ENCODE measurements at regions not wholly inside any gene's neighbourhood (a gene's known extent, or its start where the extent isn't known, plus 50 kb on each side); places are given as distances from the start of the nearest gene placed in this dataset.

DNA sequence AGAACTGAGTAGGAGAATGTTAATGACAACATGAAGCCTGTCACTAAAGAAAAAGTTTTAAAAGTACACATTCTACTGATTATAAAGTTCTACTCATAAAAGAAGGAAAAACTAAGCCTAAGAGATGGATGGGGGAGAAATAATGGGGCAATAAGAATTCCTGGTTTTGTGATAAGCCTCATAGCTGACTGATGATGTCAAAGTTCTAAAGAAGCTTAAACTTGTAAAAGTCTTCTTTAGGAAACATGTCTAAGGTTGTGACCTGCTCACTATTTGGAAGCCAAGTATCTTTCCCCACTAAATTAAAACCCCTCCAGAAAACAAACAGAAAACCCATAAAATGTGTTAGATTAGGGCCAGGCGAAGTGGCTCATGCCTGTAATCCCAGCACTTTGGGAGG is 232.9 kb upstream of the GIMD1 start (continued):
- TF ChIP-seq, protein P1, sequence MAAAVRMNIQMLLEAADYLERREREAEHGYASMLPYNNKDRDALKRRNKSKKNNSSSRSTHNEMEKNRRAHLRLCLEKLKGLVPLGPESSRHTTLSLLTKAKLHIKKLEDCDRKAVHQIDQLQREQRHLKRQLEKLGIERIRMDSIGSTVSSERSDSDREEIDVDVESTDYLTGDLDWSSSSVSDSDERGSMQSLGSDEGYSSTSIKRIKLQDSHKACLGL (CRISPR knock-in tag; IDR thresholded peaks at IDR 0.05; ENCODE audit: borderline replicate concordance, poor library complexity, severe bottlenecking), result no peak
- TF ChIP-seq OTX1 (CRISPR knock-in tag; IDR thresholded peaks at IDR 0.05) (no peak), IFI16 (CRISPR knock-in tag; IDR thresholded peaks at IDR 0.05) (no peak), RBM15 (IDR thresholded peaks at IDR 0.05; ENCODE audit: insufficient read depth, low read length) (no peak), NR2F6 (CRISPR knock-in tag; IDR thresholded peaks at IDR 0.05) (no peak)

DNA sequence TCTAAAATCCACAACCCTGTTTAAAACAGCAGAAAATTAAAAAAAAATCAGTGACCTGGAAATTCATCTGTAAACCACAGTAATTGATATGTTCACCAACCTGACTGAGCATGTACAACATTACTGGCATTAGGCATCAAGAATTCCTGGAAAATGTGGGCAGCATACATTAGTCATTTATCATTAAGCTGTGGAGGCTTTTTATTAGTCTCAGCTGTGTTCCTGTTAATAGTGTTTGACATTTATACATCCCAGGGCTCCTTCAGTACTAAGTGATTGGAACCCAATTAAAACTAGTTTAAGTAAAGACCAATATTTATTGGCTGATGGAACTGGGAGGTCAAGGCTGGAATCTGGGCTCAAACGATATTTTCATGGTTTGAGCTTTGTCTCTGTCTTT is 227.3 kb upstream of the GIMD1 start:
- Histone ChIP-seq H2AFZ (ENCODE audit: low read depth, low read length) (no peak overlapping the region), H3K4me1 (replicated peaks in 1 of 2; ENCODE audit: control insufficient read depth in 2 of 2, insufficient read depth in 2 of 2, low read length in 2 of 2) (no peaks in the 10 kb centered on the region), H3K27me3 (ENCODE audit: control insufficient read depth in 2 of 2, insufficient read depth in 2 of 2, low read length in 2 of 2) (no peaks in the 10 kb centered on the region), H4K20me1 (replicated peaks; ENCODE audit: control insufficient read depth, insufficient read depth, low read length) (no peaks in the 10 kb centered on the region), H3K9ac (ENCODE audit: insufficient read depth in 1 of 2, low read depth in 2 of 2, low read length in 2 of 2) (no peak overlapping the region), H3K79me2 (ENCODE audit: control insufficient read depth, insufficient read depth, low read length) (no peaks in the 10 kb centered on the region), H3K36me3 (ENCODE audit: control insufficient read depth, insufficient read depth, low read length) (no peaks in the 10 kb centered on the region), H3K27ac (ENCODE audit: extremely low read depth, low read depth, low read length) (no peak overlapping the region), H3K9me1 (ENCODE audit: control insufficient read depth, insufficient read depth, low read length) (no peaks in the 10 kb centered on the region), H3K9me3 (replicated peaks; ENCODE audit: control insufficient read depth, insufficient read depth, low read depth, low read length) (no peaks in the 10 kb centered on the region), H3K4me2 (ENCODE audit: insufficient read depth, low read length) (no peak overlapping the region), H3K4me3 (no peak overlapping the region)
- TF ChIP-seq, protein P2, sequence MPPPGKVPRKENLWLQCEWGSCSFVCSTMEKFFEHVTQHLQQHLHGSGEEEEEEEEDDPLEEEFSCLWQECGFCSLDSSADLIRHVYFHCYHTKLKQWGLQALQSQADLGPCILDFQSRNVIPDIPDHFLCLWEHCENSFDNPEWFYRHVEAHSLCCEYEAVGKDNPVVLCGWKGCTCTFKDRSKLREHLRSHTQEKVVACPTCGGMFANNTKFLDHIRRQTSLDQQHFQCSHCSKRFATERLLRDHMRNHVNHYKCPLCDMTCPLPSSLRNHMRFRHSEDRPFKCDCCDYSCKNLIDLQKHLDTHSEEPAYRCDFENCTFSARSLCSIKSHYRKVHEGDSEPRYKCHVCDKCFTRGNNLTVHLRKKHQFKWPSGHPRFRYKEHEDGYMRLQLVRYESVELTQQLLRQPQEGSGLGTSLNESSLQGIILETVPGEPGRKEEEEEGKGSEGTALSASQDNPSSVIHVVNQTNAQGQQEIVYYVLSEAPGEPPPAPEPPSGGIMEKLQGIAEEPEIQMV (tag; conservative IDR thresholded peaks at IDR 0.05; ENCODE audit: low read depth), result no peak
- no peak for TF ChIP-seq TCFL5 (CRISPR knock-in tag; conservative IDR thresholded peaks at IDR 0.05)
- TF ChIP-seq, protein P3, sequence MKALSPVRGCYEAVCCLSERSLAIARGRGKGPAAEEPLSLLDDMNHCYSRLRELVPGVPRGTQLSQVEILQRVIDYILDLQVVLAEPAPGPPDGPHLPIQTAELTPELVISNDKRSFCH (CRISPR knock-in tag; IDR thresholded peaks at IDR 0.05), result no peak
- TF ChIP-seq, protein P3 (tag; IDR thresholded peaks at IDR 0.05), result no peak
- no peak for TF ChIP-seq ZEB2 (IDR thresholded peaks at IDR 0.05)
- ATAC-seq (no peak), DNase-seq (ENCODE audit: extremely low read depth in 1 of 4, low spot score in 3 of 4) (no peak), FAIRE-seq (no peak)
- in situ Hi-C loops (cut with MboI) (no loop called here), intact Hi-C loops (cut with micrococcal nuclease) (no loop called here)
- WGBS (ENCODE audit: insufficient coverage, low coverage, missing lambda C conversion rate), result 0% methylated on average over 1 of the region's 1 CpG
- CTCF ChIA-PET (ENCODE audit: low intra/inter-chr PET ratio), result no interaction called here
- no TSS peak for BruUV-seq (replicated peaks)
- POLR2A ChIA-PET, result no interaction called here
